ENCODE measurements at regions not wholly inside any gene's neighbourhood (a gene's known extent, or its start where the extent isn't known, plus 50 kb on each side); places are given as distances from the start of the nearest gene placed in this dataset.

- ChIA-PET POLR2A (interaction anchor here (1.2 kb wide), 1 partner anchor 20 kb away, joined by 3 read pairs; no protein-coding TSS in a partner anchor), CTCF (ENCODE audit: low intra/inter-chr PET ratio) (no interaction called here)
- BruUV-seq (replicated peaks), result no TSS peak
- DNase-seq (ENCODE audit: extremely low read depth in 1 of 4, low spot score in 3 of 4), result no peak
- H3K79me2 ChIP-seq (ENCODE audit: control insufficient read depth, insufficient read depth, low read length), result no peaks in the 10 kb centered on the region
- FAIRE-seq, result no peak
- H4K20me1 ChIP-seq (replicated peaks; ENCODE audit: control insufficient read depth, insufficient read depth, low read length), result no peaks in the 10 kb centered on the region
- 6% methylated on average over 9 of the region's 9 CpGs for WGBS (ENCODE audit: insufficient coverage, low coverage, missing lambda C conversion rate)
- no peaks in the 10 kb centered on the region for H3K4me1 ChIP-seq (replicated peaks in 1 of 2; ENCODE audit: control insufficient read depth in 2 of 2, insufficient read depth in 2 of 2, low read length in 2 of 2)
- TF ChIP-seq KDM1A (IDR thresholded peaks at IDR 0.05) (no peak), WHSC1 (IDR thresholded peaks at IDR 0.05; ENCODE audit: low read length) (no peak), HIVEP1 (CRISPR knock-in tag; IDR thresholded peaks at IDR 0.05) (no peak), SP1 (CRISPR knock-in tag; IDR thresholded peaks at IDR 0.05) (no peak), ZNF449 (CRISPR knock-in tag; IDR thresholded peaks at IDR 0.05) (no peak), ZNF239 (CRISPR knock-in tag; IDR thresholded peaks at IDR 0.05) (no peak), CEBPG (CRISPR knock-in tag; IDR thresholded peaks at IDR 0.05) (no peak), CEBPG (tag; conservative IDR thresholded peaks at IDR 0.05 in 1 of 2, IDR thresholded peaks at IDR 0.05 in 1 of 2) (no peak), FOXM1 (IDR thresholded peaks at IDR 0.05; ENCODE audit: low read depth) (no peak), FOXM1 (CRISPR knock-in tag; IDR thresholded peaks at IDR 0.05; ENCODE audit: low read depth) (no peak), GABPA (tag; conservative IDR thresholded peaks at IDR 0.05; ENCODE audit: low read depth) (no peak)
- no peak for ATAC-seq
- H2AFZ ChIP-seq (ENCODE audit: low read depth, low read length), result no peak overlapping the region
- no peak overlapping the region for H3K9ac ChIP-seq (ENCODE audit: insufficient read depth in 1 of 2, low read depth in 2 of 2, low read length in 2 of 2)
- no peak overlapping the region for H3K27ac ChIP-seq (ENCODE audit: extremely low read depth, low read depth, low read length)
- no peaks in the 10 kb centered on the region for H3K27me3 ChIP-seq (ENCODE audit: control insufficient read depth in 2 of 2, insufficient read depth in 2 of 2, low read length in 2 of 2)
- no peak overlapping the region for H3K4me2 ChIP-seq (ENCODE audit: insufficient read depth, low read length)
- H3K9me1 ChIP-seq (ENCODE audit: control insufficient read depth, insufficient read depth, low read length), result no peaks in the 10 kb centered on the region
- in situ Hi-C loops (cut with MboI) (no loop called here), intact Hi-C loops (cut with micrococcal nuclease) (loop anchor here (5.0 kb wide), 1 partner anchor 77 kb away; no protein-coding TSS in a partner anchor)
- no peak overlapping the region for H3K4me3 ChIP-seq
- H3K9me3 ChIP-seq (replicated peaks; ENCODE audit: control insufficient read depth, insufficient read depth, low read depth, low read length), result no peaks in the 10 kb centered on the region
- H3K36me3 ChIP-seq (ENCODE audit: control insufficient read depth, insufficient read depth, low read length), result no peaks in the 10 kb centered on the region
These were observed 56.4 kb upstream of the TMC1 start for GRCh38 chr9:72464857-72465592.

Data from K562 (cell line).